SK-N-MC (cell line): ENCODE measurements at regions not wholly inside any gene's neighbourhood (a gene's known extent, or its start where the extent isn't known, plus 50 kb on each side); places are given as distances from the start of the nearest gene placed in this dataset.

ENCODE experiments used
- EZH2 ChIP-seq: fragments of 200-600 bp; sonication (generic); IDR thresholded peaks from one replicate; pipeline ENCODE4 v1.6.1; 2017; ENCODE audit warnings: antibody characterized with exemption
- FOXP2 ChIP-seq: optimal IDR thresholded peaks from 2 replicates; pipeline ENCODE3; 2011; ENCODE audit warnings: mild to moderate bottlenecking, moderate library complexity; ENCODE audit not compliant: insufficient read depth; ENCODE audit errors: extremely low read length, control extremely low read depth
- POLR2AphosphoS5 ChIP-seq: IDR thresholded peaks from 2 replicates; pipeline ENCODE4 v1.6.1; 2012; ENCODE audit warnings: mild to moderate bottlenecking, low read depth, low read length, borderline replicate concordance

DNA sequence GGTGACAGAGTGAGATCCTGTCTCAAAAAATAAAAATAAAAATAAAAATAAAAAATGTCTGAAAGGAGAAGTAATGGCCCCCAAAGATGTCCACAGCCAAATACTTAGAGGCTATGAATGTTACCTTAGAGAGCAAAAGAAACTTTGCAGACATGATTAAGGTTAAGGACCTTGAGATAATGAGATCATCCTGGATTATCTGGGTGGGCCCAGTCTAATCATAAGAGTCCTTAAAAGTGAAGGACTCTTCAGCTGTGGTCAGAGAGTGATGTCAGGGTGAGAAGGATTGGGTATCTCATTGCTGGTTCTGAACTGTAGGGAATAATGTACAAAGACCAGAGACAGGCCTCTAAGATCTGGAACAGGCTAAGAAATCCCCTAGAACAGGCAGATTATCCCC is 84.9 kb upstream of the POU1F1 start:
- TF ChIP-seq POLR2AphosphoS5 (no peak), EZH2 (no peak), FOXP2 (no peak)
